Right atrium auricular region (tissue), 2 donors: ENCODE measurements at regions not wholly inside any gene's neighbourhood (a gene's known extent, or its start where the extent isn't known, plus 50 kb on each side); places are given as distances from the start of the nearest gene placed in this dataset.

ENCODE experiments used
- DNase-seq: peaks from one replicate; pipeline ENCODE4 v3.0.0-alpha.2; 2019; ENCODE audit warnings: low spot score
- H3K27ac ChIP-seq, 2 donors: fragments of 200-600 bp; sonication (generic); 1 replicate in 1 of 2; 2 replicates in 1 of 2; pipeline ENCODE4 v1.5.1; 2016 to 2019
- H3K27me3 ChIP-seq, 2 donors: fragments of 200-600 bp; sonication (generic); one replicate each; pipeline versions ENCODE4 v1.5.1 to v1.6.0; 2017 to 2019
- H3K36me3 ChIP-seq: fragments of 200-600 bp; sonication (generic); one replicate; pipeline ENCODE4 v1.5.1; 2016
- H3K4me1 ChIP-seq, 2 donors: fragments of 200-600 bp; sonication (generic); one replicate each; pipeline versions ENCODE4 v1.5.1 to v1.6.0; 2017 to 2019
- H3K4me3 ChIP-seq, 2 donors: fragments of 200-600 bp; sonication (generic); 1 replicate in 1 of 2; 2 replicates in 1 of 2; pipeline ENCODE4 v1.5.1; 2017 to 2019; ENCODE audit warnings: mild to moderate bottlenecking in 1 of 2, moderate library complexity in 1 of 2
- H3K9me3 ChIP-seq, 2 donors: fragments of 200-600 bp; sonication (generic); one replicate each; pipeline ENCODE4 v1.5.1; 2019
- CTCF ChIP-seq, 2 donors: fragments of 200-600 bp; sonication (generic); IDR thresholded peaks; one replicate each; pipeline ENCODE4 v1.5.1; 2019; ENCODE audit warnings: antibody characterized with exemption in 2 of 2

- DNase-seq: no peak
- Histone ChIP-seq H3K4me1 (no peaks in the 10 kb centered on the region), H3K27ac (no peak overlapping the region), H3K27me3 (no peaks in the 10 kb centered on the region), H3K4me3 (no peak overlapping the region), H3K9me3 (no peaks in the 10 kb centered on the region), H3K36me3 (no peaks in the 10 kb centered on the region)
- no peak for TF ChIP-seq CTCF (IDR thresholded peaks at IDR 0.05)
These were observed 372.0 kb downstream of the ARHGEF28 start for GRCh38 chr5:73997960-73998359.

- Histone ChIP-seq H3K4me1 (no peaks in the 10 kb centered on the region), H3K9me3 (no peaks in the 10 kb centered on the region), H3K27me3 (no peaks in the 10 kb centered on the region), H3K27ac (no peak overlapping the region), H3K4me3 (no peak overlapping the region), H3K36me3 (no peaks in the 10 kb centered on the region)
- no peak for TF ChIP-seq CTCF (IDR thresholded peaks at IDR 0.05)
- no peak for DNase-seq
These were observed 370.3 kb downstream of the ARHGEF28 start for GRCh38 chr5:73996151-73996755.

- Histone ChIP-seq H3K36me3 (no peaks in the 10 kb centered on the region), H3K9me3 (no peaks in the 10 kb centered on the region), H3K27me3 (no peaks in the 10 kb centered on the region), H3K4me3 (no peak overlapping the region), H3K4me1 (no peaks in the 10 kb centered on the region), H3K27ac (no peak overlapping the region)
- no peak for TF ChIP-seq CTCF (IDR thresholded peaks at IDR 0.05)
- no peak for DNase-seq
These were observed 369.0 kb downstream of the ARHGEF28 start for GRCh38 chr5:73994963-73995362.
